ENCODE measurements at regions not wholly inside any gene's neighbourhood (a gene's known extent, or its start where the extent isn't known, plus 50 kb on each side); places are given as distances from the start of the nearest gene placed in this dataset.
"Not testable (repeated sequence)": the region's sequence is repeated elsewhere in the genome, so short reads cannot be mapped to it uniquely, and the experiment has no call there.

GRCh38 chr5:57716661-57717060 is 234.1 kb upstream of the ACTBL2 start:
- TF ChIP-seq CTCF (IDR thresholded peaks at IDR 0.05; ENCODE audit: low read depth, low read length, poor library complexity, severe bottlenecking) = no peak
- H3K27me3 ChIP-seq (ENCODE audit: control insufficient read depth, low read length) = no peaks in the 10 kb centered on the region
- no peaks in the 10 kb centered on the region for H3K4me1 ChIP-seq (ENCODE audit: control insufficient read depth, low read length)
- H3K27ac ChIP-seq (ENCODE audit: low read depth, low read length) = no peak overlapping the region
- H3K36me3 ChIP-seq (ENCODE audit: control insufficient read depth, low read length) = no peaks in the 10 kb centered on the region
- H3K9me2 ChIP-seq (replicated peaks; ENCODE audit: control insufficient read depth, low read length) = no peaks in the 10 kb centered on the region
- H3K79me2 ChIP-seq (ENCODE audit: control insufficient read depth, low read length) = no peaks in the 10 kb centered on the region
- no peak overlapping the region for H3K4me3 ChIP-seq (ENCODE audit: low read length)
- H4K20me1 ChIP-seq (ENCODE audit: control insufficient read depth, insufficient read depth, low read depth, low read length) = no peaks in the 10 kb centered on the region
- no peak overlapping the region for H3K4me2 ChIP-seq (ENCODE audit: low read length)
- no peaks in the 10 kb centered on the region for H3K9me3 ChIP-seq (ENCODE audit: control insufficient read depth, insufficient read depth, low read length)
- H3F3A ChIP-seq (ENCODE audit: control insufficient read depth, insufficient read depth) = no peaks in the 10 kb centered on the region

- Histone ChIP-seq H3K4me3 (ENCODE audit: low read length) (no peak overlapping the region), H3K27ac (ENCODE audit: low read depth, low read length) (no peak overlapping the region), H3K36me3 (ENCODE audit: control insufficient read depth, low read length) (no peaks in the 10 kb centered on the region)
Measured at GRCh38 chr5:57715296-57715695, 232.7 kb upstream of the ACTBL2 start.

GRCh38 chr5:57713535-57713934 is 230.9 kb upstream of the ACTBL2 start:
- not testable (repeated sequence) for H3K36me3 ChIP-seq (ENCODE audit: control insufficient read depth, low read length); H3K4me2 ChIP-seq (ENCODE audit: low read length); H3K79me2 ChIP-seq (ENCODE audit: control insufficient read depth, low read length); H3K9me2 ChIP-seq (replicated peaks; ENCODE audit: control insufficient read depth, low read length); H3K27ac ChIP-seq (ENCODE audit: low read depth, low read length); H3K4me3 ChIP-seq (ENCODE audit: low read length); H3K4me1 ChIP-seq (ENCODE audit: control insufficient read depth, low read length); H3F3A ChIP-seq (ENCODE audit: control insufficient read depth, insufficient read depth); H3K9me3 ChIP-seq (ENCODE audit: control insufficient read depth, insufficient read depth, low read length); H3K27me3 ChIP-seq (ENCODE audit: control insufficient read depth, low read length); H4K20me1 ChIP-seq (ENCODE audit: control insufficient read depth, insufficient read depth, low read depth, low read length)

More at GRCh38 chr5:57715296-57715695, 232.7 kb upstream of the ACTBL2 start:
- no peaks in the 10 kb centered on the region for H3F3A ChIP-seq (ENCODE audit: control insufficient read depth, insufficient read depth)
- TF ChIP-seq EZH2phosphoT487 (IDR thresholded peaks at IDR 0.05; ENCODE audit: borderline replicate concordance, low read length) (no peak), CTCF (IDR thresholded peaks at IDR 0.05; ENCODE audit: low read depth, low read length, poor library complexity, severe bottlenecking) (no peak)
- H3K27me3 ChIP-seq (ENCODE audit: control insufficient read depth, low read length) = no peaks in the 10 kb centered on the region
- H3K4me2 ChIP-seq (ENCODE audit: low read length) = no peak overlapping the region
- no peaks in the 10 kb centered on the region for H3K9me3 ChIP-seq (ENCODE audit: control insufficient read depth, insufficient read depth, low read length)
- H3K79me2 ChIP-seq (ENCODE audit: control insufficient read depth, low read length) = no peaks in the 10 kb centered on the region
- H3K9me2 ChIP-seq (replicated peaks; ENCODE audit: control insufficient read depth, low read length) = no peaks in the 10 kb centered on the region
- H4K20me1 ChIP-seq (ENCODE audit: control insufficient read depth, insufficient read depth, low read depth, low read length) = no peaks in the 10 kb centered on the region
- no peaks in the 10 kb centered on the region for H3K4me1 ChIP-seq (ENCODE audit: control insufficient read depth, low read length)

- Histone ChIP-seq H3K27ac (ENCODE audit: low read depth, low read length) (no peak overlapping the region), H3K4me1 (ENCODE audit: control insufficient read depth, low read length) (no peaks in the 10 kb centered on the region), H3K27me3 (ENCODE audit: control insufficient read depth, low read length) (no peaks in the 10 kb centered on the region), H3K4me2 (ENCODE audit: low read length) (no peak overlapping the region), H3K9me3 (ENCODE audit: control insufficient read depth, insufficient read depth, low read length) (no peaks in the 10 kb centered on the region), H3K4me3 (ENCODE audit: low read length) (no peak overlapping the region), H3K9me2 (replicated peaks; ENCODE audit: control insufficient read depth, low read length) (no peaks in the 10 kb centered on the region), H3K79me2 (ENCODE audit: control insufficient read depth, low read length) (no peaks in the 10 kb centered on the region), H3F3A (ENCODE audit: control insufficient read depth, insufficient read depth) (no peaks in the 10 kb centered on the region), H3K36me3 (ENCODE audit: control insufficient read depth, low read length) (no peaks in the 10 kb centered on the region), H4K20me1 (ENCODE audit: control insufficient read depth, insufficient read depth, low read depth, low read length) (no peaks in the 10 kb centered on the region)
- no peak for TF ChIP-seq CTCF (IDR thresholded peaks at IDR 0.05; ENCODE audit: low read depth, low read length, poor library complexity, severe bottlenecking)
- no peak for TF ChIP-seq EZH2phosphoT487 (IDR thresholded peaks at IDR 0.05; ENCODE audit: borderline replicate concordance, low read length)
Measured at GRCh38 chr5:57711946-57712345, 229.3 kb upstream of the ACTBL2 start.

Data from DOHH2 (cell line).